GM12878 (cell line): ENCODE measurements at regions not wholly inside any gene's neighbourhood (a gene's known extent, or its start where the extent isn't known, plus 50 kb on each side); places are given as distances from the start of the nearest gene placed in this dataset.

Experiments
- CHD4 ChIP-seq: fragments of 200-600 bp; sonication (generic); IDR thresholded peaks from 2 replicates; pipeline ENCODE4 v1.6.1; 2016; ENCODE audit warnings: mild to moderate bottlenecking
- E2F4 ChIP-seq: IDR thresholded peaks from 2 replicates; pipeline ENCODE4 v1.6.1; 2012; ENCODE audit warnings: low read depth, low read length, improper control_type of control experiment
- FOXM1 ChIP-seq: IDR thresholded peaks from 2 replicates; pipeline ENCODE4 v1.6.1; 2012; ENCODE audit warnings: low read depth, mild to moderate bottlenecking, inconsistent platforms, low read length, moderate library complexity
- GABPA ChIP-seq: IDR thresholded peaks from 2 replicates; pipeline ENCODE4 v1.6.1; 2014; ENCODE audit warnings: antibody characterized with exemption, low read depth, mild to moderate bottlenecking, inconsistent platforms
- GATAD2B ChIP-seq: fragments of 450-650 bp; conservative IDR thresholded peaks from 2 replicates; pipeline ENCODE4 v1.6.1; 2017; ENCODE audit warnings: low read depth, mild to moderate bottlenecking, moderate library complexity
- HDAC2 ChIP-seq: fragments of 200-600 bp; sonication (generic); IDR thresholded peaks from 2 replicates; pipeline ENCODE4 v1.6.1; 2017
- KAT2A ChIP-seq: conservative IDR thresholded peaks from 2 replicates; pipeline ENCODE4 v1.6.1; 2011; ENCODE audit warnings: low read depth, low read length; ENCODE audit not compliant: control insufficient read depth
- NR2C1 ChIP-seq: fragments of 450-650 bp; IDR thresholded peaks from 2 replicates; pipeline ENCODE4 v1.6.1; 2017; ENCODE audit warnings: antibody characterized with exemption, mild to moderate bottlenecking, moderate library complexity
- NR2F1 ChIP-seq: fragments of 450-650 bp; conservative IDR thresholded peaks from 2 replicates; pipeline ENCODE4 v1.6.1; 2017; ENCODE audit warnings: mild to moderate bottlenecking
- POLR2AphosphoS2 ChIP-seq: IDR thresholded peaks from 2 replicates; pipeline ENCODE4 v1.6.1; 2011; ENCODE audit warnings: low read depth, mild to moderate bottlenecking, low read length, improper control_type of control experiment, moderate library complexity
- POLR2AphosphoS5 ChIP-seq: IDR thresholded peaks from 2 replicates; pipeline ENCODE4 v1.6.1; 2011; ENCODE audit warnings: mild to moderate bottlenecking, low read length, inconsistent platforms
- RCOR1 ChIP-seq: conservative IDR thresholded peaks from 2 replicates; pipeline ENCODE4 v1.6.1; 2012; ENCODE audit warnings: low read depth, low read length, improper control_type of control experiment
- RELA ChIP-seq: fragments of 450-650 bp; IDR thresholded peaks from 2 replicates; pipeline ENCODE4 v1.8.0; 2014; ENCODE audit warnings: borderline replicate concordance; ENCODE audit not compliant: partially characterized antibody
- REST ChIP-seq: IDR thresholded peaks from 2 replicates; pipeline ENCODE4 v1.6.1; 2012; ENCODE audit warnings: mild to moderate bottlenecking, low read depth, low read length
- SMAD1 ChIP-seq: fragments of 450-650 bp; IDR thresholded peaks from 2 replicates; pipeline ENCODE4 v1.6.1; 2018; ENCODE audit warnings: mild to moderate bottlenecking, low read depth; ENCODE audit not compliant: partially characterized antibody
- SMARCA5 ChIP-seq: fragments of 450-650 bp; IDR thresholded peaks from 2 replicates; pipeline ENCODE4 v1.6.1; 2017; ENCODE audit warnings: mild to moderate bottlenecking
- SPI1 ChIP-seq: IDR thresholded peaks from 2 replicates; pipeline ENCODE4 v1.6.1; 2011; ENCODE audit warnings: low read depth, mild to moderate bottlenecking, low read length, moderate library complexity, borderline replicate concordance; ENCODE audit not compliant: insufficient read depth
- SREBF1 ChIP-seq: IDR thresholded peaks from 2 replicates; pipeline ENCODE4 v1.6.1; 2012; ENCODE audit warnings: mild to moderate bottlenecking, low read length
- SRF ChIP-seq, 2 experiments: IDR thresholded peaks; 2 replicates each; pipeline ENCODE4 v1.6.1; 2011; ENCODE audit warnings: low read depth in 2 of 2, low read length in 2 of 2, mild to moderate bottlenecking in 1 of 2, moderate library complexity in 1 of 2
- ZZZ3 ChIP-seq: IDR thresholded peaks from 2 replicates; pipeline ENCODE4 v1.6.1; 2011; ENCODE audit warnings: low read depth; ENCODE audit not compliant: control insufficient read depth, insufficient read length
- TF ChIP-seq, protein P1 (sequence below): fragments of 450-650 bp; IDR thresholded peaks from 2 replicates; pipeline ENCODE4 v1.6.1; 2016; ENCODE audit warnings: mild to moderate bottlenecking
- TF ChIP-seq, protein P2 (sequence below): fragments of 450-650 bp; IDR thresholded peaks from 2 replicates; pipeline ENCODE4 v1.6.1; 2017; ENCODE audit warnings: mild to moderate bottlenecking, moderate library complexity

GRCh38 chr11:115919341-115920091 is 415.3 kb upstream of the CADM1 start (continued):
- TF ChIP-seq ZZZ3: no peak
- peak; percentile 76 for TF ChIP-seq E2F4
- no peak for TF ChIP-seq HDAC2
- no peak for TF ChIP-seq SREBF1
- 0 out of 4 replicates have a peak, but pooled peaks of 1 of the 2 experiments have one; percentile 64 for TF ChIP-seq SRF (IDR thresholded peaks at IDR 0.05; ENCODE audit: low read depth in 2 of 2, low read length in 2 of 2)
- TF ChIP-seq POLR2AphosphoS5: peak; percentile 87
- TF ChIP-seq RELA: peak; percentile 98
- no peak for TF ChIP-seq KAT2A
- TF ChIP-seq RCOR1: 0 out of 2 replicates have a peak, but pooled peaks have one; percentile 65
- TF ChIP-seq FOXM1: no peak
- TF ChIP-seq SMARCA5: peak; percentile 81
- peak; percentile 37; the same call in 1 of the 2 replicates for TF ChIP-seq POLR2AphosphoS2
- TF ChIP-seq, protein P1, sequence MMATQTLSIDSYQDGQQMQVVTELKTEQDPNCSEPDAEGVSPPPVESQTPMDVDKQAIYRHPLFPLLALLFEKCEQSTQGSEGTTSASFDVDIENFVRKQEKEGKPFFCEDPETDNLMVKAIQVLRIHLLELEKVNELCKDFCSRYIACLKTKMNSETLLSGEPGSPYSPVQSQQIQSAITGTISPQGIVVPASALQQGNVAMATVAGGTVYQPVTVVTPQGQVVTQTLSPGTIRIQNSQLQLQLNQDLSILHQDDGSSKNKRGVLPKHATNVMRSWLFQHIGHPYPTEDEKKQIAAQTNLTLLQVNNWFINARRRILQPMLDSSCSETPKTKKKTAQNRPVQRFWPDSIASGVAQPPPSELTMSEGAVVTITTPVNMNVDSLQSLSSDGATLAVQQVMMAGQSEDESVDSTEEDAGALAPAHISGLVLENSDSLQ: peak; percentile 89
- TF ChIP-seq, protein P2, sequence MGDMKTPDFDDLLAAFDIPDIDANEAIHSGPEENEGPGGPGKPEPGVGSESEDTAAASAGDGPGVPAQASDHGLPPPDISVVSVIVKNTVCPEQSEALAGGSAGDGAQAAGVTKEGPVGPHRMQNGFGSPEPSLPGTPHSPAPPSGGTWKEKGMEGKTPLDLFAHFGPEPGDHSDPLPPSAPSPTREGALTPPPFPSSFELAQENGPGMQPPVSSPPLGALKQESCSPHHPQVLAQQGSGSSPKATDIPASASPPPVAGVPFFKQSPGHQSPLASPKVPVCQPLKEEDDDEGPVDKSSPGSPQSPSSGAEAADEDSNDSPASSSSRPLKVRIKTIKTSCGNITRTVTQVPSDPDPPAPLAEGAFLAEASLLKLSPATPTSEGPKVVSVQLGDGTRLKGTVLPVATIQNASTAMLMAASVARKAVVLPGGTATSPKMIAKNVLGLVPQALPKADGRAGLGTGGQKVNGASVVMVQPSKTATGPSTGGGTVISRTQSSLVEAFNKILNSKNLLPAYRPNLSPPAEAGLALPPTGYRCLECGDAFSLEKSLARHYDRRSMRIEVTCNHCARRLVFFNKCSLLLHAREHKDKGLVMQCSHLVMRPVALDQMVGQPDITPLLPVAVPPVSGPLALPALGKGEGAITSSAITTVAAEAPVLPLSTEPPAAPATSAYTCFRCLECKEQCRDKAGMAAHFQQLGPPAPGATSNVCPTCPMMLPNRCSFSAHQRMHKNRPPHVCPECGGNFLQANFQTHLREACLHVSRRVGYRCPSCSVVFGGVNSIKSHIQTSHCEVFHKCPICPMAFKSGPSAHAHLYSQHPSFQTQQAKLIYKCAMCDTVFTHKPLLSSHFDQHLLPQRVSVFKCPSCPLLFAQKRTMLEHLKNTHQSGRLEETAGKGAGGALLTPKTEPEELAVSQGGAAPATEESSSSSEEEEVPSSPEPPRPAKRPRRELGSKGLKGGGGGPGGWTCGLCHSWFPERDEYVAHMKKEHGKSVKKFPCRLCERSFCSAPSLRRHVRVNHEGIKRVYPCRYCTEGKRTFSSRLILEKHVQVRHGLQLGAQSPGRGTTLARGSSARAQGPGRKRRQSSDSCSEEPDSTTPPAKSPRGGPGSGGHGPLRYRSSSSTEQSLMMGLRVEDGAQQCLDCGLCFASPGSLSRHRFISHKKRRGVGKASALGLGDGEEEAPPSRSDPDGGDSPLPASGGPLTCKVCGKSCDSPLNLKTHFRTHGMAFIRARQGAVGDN: peak; percentile 76; the same call in 1 of the 2 replicates
- peak; percentile 21; the same call in 1 of the 2 replicates for TF ChIP-seq SPI1
- peak; percentile 74 for TF ChIP-seq SMAD1
- TF ChIP-seq GATAD2B: no peak; the same call in none of the 2 replicates
- peak; percentile 64 for TF ChIP-seq NR2C1
- peak; percentile 93 for TF ChIP-seq NR2F1
- TF ChIP-seq GABPA: no peak
- no peak for TF ChIP-seq CHD4
- no peak for TF ChIP-seq REST
